ENCODE measurements at regions not wholly inside any gene's neighbourhood (a gene's known extent, or its start where the extent isn't known, plus 50 kb on each side); places are given as distances from the start of the nearest gene placed in this dataset.

GRCh38 chr6:9659848-9660247 is 755.0 kb downstream of the TFAP2A start:
- Histone ChIP-seq H3K4me3 (ENCODE audit: low read depth in 1 of 5, low read length in 5 of 5) (no peak overlapping the region), H3K36me3 (ENCODE audit: control insufficient read depth in 5 of 5, insufficient read depth in 5 of 5, low read length in 5 of 5) (no peaks in the 10 kb centered on the region), H3K27me3 (ENCODE audit: control insufficient read depth in 5 of 5, insufficient read depth in 4 of 5, low read length in 5 of 5) (no peaks in the 10 kb centered on the region), H3K9ac (ENCODE audit: low read length in 5 of 5) (no peak overlapping the region), H3K4me1 (ENCODE audit: control insufficient read depth in 5 of 5, insufficient read depth in 5 of 5, low read length in 5 of 5) (no peaks in the 10 kb centered on the region), H3K9me3 (ENCODE audit: control insufficient read depth in 5 of 5, low read length in 5 of 5) (no peaks in the 10 kb centered on the region), H3K27ac (ENCODE audit: low read depth, low read length) (no peak overlapping the region)

- Histone ChIP-seq H3K9ac (ENCODE audit: low read length in 5 of 5) (no peak overlapping the region), H3K27ac (ENCODE audit: low read depth, low read length) (no peak overlapping the region), H3K4me1 (ENCODE audit: control insufficient read depth in 5 of 5, insufficient read depth in 5 of 5, low read length in 5 of 5) (no peaks in the 10 kb centered on the region), H3K4me3 (ENCODE audit: low read depth in 1 of 5, low read length in 5 of 5) (no peak overlapping the region), H3K27me3 (ENCODE audit: control insufficient read depth in 5 of 5, insufficient read depth in 4 of 5, low read length in 5 of 5) (no peaks in the 10 kb centered on the region), H3K9me3 (ENCODE audit: control insufficient read depth in 5 of 5, low read length in 5 of 5) (no peaks in the 10 kb centered on the region), H3K36me3 (ENCODE audit: control insufficient read depth in 5 of 5, insufficient read depth in 5 of 5, low read length in 5 of 5) (no peaks in the 10 kb centered on the region)
These were observed 756.9 kb downstream of the TFAP2A start for GRCh38 chr6:9657994-9658393.

- Histone ChIP-seq H3K27me3 (ENCODE audit: control insufficient read depth in 5 of 5, insufficient read depth in 4 of 5, low read length in 5 of 5) (no peaks in the 10 kb centered on the region), H3K4me1 (ENCODE audit: control insufficient read depth in 5 of 5, insufficient read depth in 5 of 5, low read length in 5 of 5) (peaks cover 0 to 6% (median 4%) of the 10 kb centered on the region in 5 donors), H3K36me3 (ENCODE audit: control insufficient read depth in 5 of 5, insufficient read depth in 5 of 5, low read length in 5 of 5) (no peaks in the 10 kb centered on the region)
These were observed 767.3 kb downstream of the TFAP2A start for GRCh38 chr6:9647599-9647998.

GRCh38 chr6:9647071-9647445 is 767.8 kb downstream of the TFAP2A start:
- H3K27me3 ChIP-seq (ENCODE audit: control insufficient read depth in 5 of 5, insufficient read depth in 4 of 5, low read length in 5 of 5) = no peaks in the 10 kb centered on the region
- no peak overlapping the region for H3K4me3 ChIP-seq (ENCODE audit: low read depth in 1 of 5, low read length in 5 of 5)
- H3K9me3 ChIP-seq (ENCODE audit: control insufficient read depth in 5 of 5, low read length in 5 of 5) = no peaks in the 10 kb centered on the region
- no peak overlapping the region for H3K27ac ChIP-seq (ENCODE audit: low read depth, low read length)
- peaks cover 0 to 6% (median 4%) of the 10 kb centered on the region in 5 donors for H3K4me1 ChIP-seq (ENCODE audit: control insufficient read depth in 5 of 5, insufficient read depth in 5 of 5, low read length in 5 of 5)
- no peak overlapping the region for H3K9ac ChIP-seq (ENCODE audit: low read length in 5 of 5)
- no peaks in the 10 kb centered on the region for H3K36me3 ChIP-seq (ENCODE audit: control insufficient read depth in 5 of 5, insufficient read depth in 5 of 5, low read length in 5 of 5)

More at GRCh38 chr6:9647599-9647998, 767.3 kb downstream of the TFAP2A start:
- Histone ChIP-seq H3K9me3 (ENCODE audit: control insufficient read depth in 5 of 5, low read length in 5 of 5) (no peaks in the 10 kb centered on the region), H3K9ac (ENCODE audit: low read length in 5 of 5) (no peak overlapping the region), H3K27ac (ENCODE audit: low read depth, low read length) (no peak overlapping the region), H3K4me3 (ENCODE audit: low read depth in 1 of 5, low read length in 5 of 5) (no peak overlapping the region)

- Histone ChIP-seq H3K27me3 (ENCODE audit: control insufficient read depth in 5 of 5, insufficient read depth in 4 of 5, low read length in 5 of 5) (no peaks in the 10 kb centered on the region), H3K9ac (ENCODE audit: low read length in 5 of 5) (no peak overlapping the region), H3K4me1 (ENCODE audit: control insufficient read depth in 5 of 5, insufficient read depth in 5 of 5, low read length in 5 of 5) (peaks cover 0 to 6% (median 4%) of the 10 kb centered on the region in 5 donors), H3K36me3 (ENCODE audit: control insufficient read depth in 5 of 5, insufficient read depth in 5 of 5, low read length in 5 of 5) (no peaks in the 10 kb centered on the region), H3K9me3 (ENCODE audit: control insufficient read depth in 5 of 5, low read length in 5 of 5) (no peaks in the 10 kb centered on the region), H3K4me3 (ENCODE audit: low read depth in 1 of 5, low read length in 5 of 5) (no peak overlapping the region), H3K27ac (ENCODE audit: low read depth, low read length) (no peak overlapping the region)
These were observed 768.4 kb downstream of the TFAP2A start for GRCh38 chr6:9646342-9647070.

GRCh38 chr6:9638861-9639260 is 776.0 kb downstream of the TFAP2A start:
- no peak overlapping the region for H3K27ac ChIP-seq (ENCODE audit: low read depth, low read length)
- no peak overlapping the region for H3K9ac ChIP-seq (ENCODE audit: low read length in 5 of 5)

GRCh38 chr6:9634776-9635175 is 780.1 kb downstream of the TFAP2A start:
- no peak overlapping the region for H3K27ac ChIP-seq (ENCODE audit: low read depth, low read length)
- H3K9me3 ChIP-seq (ENCODE audit: control insufficient read depth in 5 of 5, low read length in 5 of 5) = peaks cover 0 to 5% (median 4%) of the 10 kb centered on the region in 5 donors
- H3K4me1 ChIP-seq (ENCODE audit: control insufficient read depth in 5 of 5, insufficient read depth in 5 of 5, low read length in 5 of 5) = no peaks in the 10 kb centered on the region
- no peaks in the 10 kb centered on the region for H3K27me3 ChIP-seq (ENCODE audit: control insufficient read depth in 5 of 5, insufficient read depth in 4 of 5, low read length in 5 of 5)
- H3K4me3 ChIP-seq (ENCODE audit: low read depth in 1 of 5, low read length in 5 of 5) = no peak overlapping the region
- no peaks in the 10 kb centered on the region for H3K36me3 ChIP-seq (ENCODE audit: control insufficient read depth in 5 of 5, insufficient read depth in 5 of 5, low read length in 5 of 5)
- H3K9ac ChIP-seq (ENCODE audit: low read length in 5 of 5) = no peak overlapping the region

More at GRCh38 chr6:9638861-9639260, 776.0 kb downstream of the TFAP2A start:
- H3K9me3 ChIP-seq (ENCODE audit: control insufficient read depth in 5 of 5, low read length in 5 of 5) = no peaks in the 10 kb centered on the region
- no peaks in the 10 kb centered on the region for H3K4me1 ChIP-seq (ENCODE audit: control insufficient read depth in 5 of 5, insufficient read depth in 5 of 5, low read length in 5 of 5)
- no peaks in the 10 kb centered on the region for H3K27me3 ChIP-seq (ENCODE audit: control insufficient read depth in 5 of 5, insufficient read depth in 4 of 5, low read length in 5 of 5)
- no peaks in the 10 kb centered on the region for H3K36me3 ChIP-seq (ENCODE audit: control insufficient read depth in 5 of 5, insufficient read depth in 5 of 5, low read length in 5 of 5)
- H3K4me3 ChIP-seq (ENCODE audit: low read depth in 1 of 5, low read length in 5 of 5) = no peak overlapping the region

- H3K4me1 ChIP-seq (ENCODE audit: control insufficient read depth in 5 of 5, insufficient read depth in 5 of 5, low read length in 5 of 5) = no peaks in the 10 kb centered on the region
- no peaks in the 10 kb centered on the region for H3K27me3 ChIP-seq (ENCODE audit: control insufficient read depth in 5 of 5, insufficient read depth in 4 of 5, low read length in 5 of 5)
- no peak overlapping the region for H3K9ac ChIP-seq (ENCODE audit: low read length in 5 of 5)
- no peaks in the 10 kb centered on the region for H3K36me3 ChIP-seq (ENCODE audit: control insufficient read depth in 5 of 5, insufficient read depth in 5 of 5, low read length in 5 of 5)
- H3K9me3 ChIP-seq (ENCODE audit: control insufficient read depth in 5 of 5, low read length in 5 of 5) = peaks cover 0 to 10% (median 4%) of the 10 kb centered on the region in 5 donors
- no peak overlapping the region for H3K27ac ChIP-seq (ENCODE audit: low read depth, low read length)
- no peak overlapping the region for H3K4me3 ChIP-seq (ENCODE audit: low read depth in 1 of 5, low read length in 5 of 5)
These were observed 782.8 kb downstream of the TFAP2A start for GRCh38 chr6:9632026-9632425.

GRCh38 chr6:9628819-9629218 is 786.1 kb downstream of the TFAP2A start:
- no peaks in the 10 kb centered on the region for H3K4me1 ChIP-seq (ENCODE audit: control insufficient read depth in 5 of 5, insufficient read depth in 5 of 5, low read length in 5 of 5)
- H3K9me3 ChIP-seq (ENCODE audit: control insufficient read depth in 5 of 5, low read length in 5 of 5) = peaks cover 0 to 10% (median 4%) of the 10 kb centered on the region in 5 donors
- H3K27ac ChIP-seq (ENCODE audit: low read depth, low read length) = no peak overlapping the region
- no peaks in the 10 kb centered on the region for H3K27me3 ChIP-seq (ENCODE audit: control insufficient read depth in 5 of 5, insufficient read depth in 4 of 5, low read length in 5 of 5)
- no peak overlapping the region for H3K9ac ChIP-seq (ENCODE audit: low read length in 5 of 5)
- no peaks in the 10 kb centered on the region for H3K36me3 ChIP-seq (ENCODE audit: control insufficient read depth in 5 of 5, insufficient read depth in 5 of 5, low read length in 5 of 5)
- H3K4me3 ChIP-seq (ENCODE audit: low read depth in 1 of 5, low read length in 5 of 5) = no peak overlapping the region

- no peaks in the 10 kb centered on the region for H3K4me1 ChIP-seq (ENCODE audit: control insufficient read depth in 5 of 5, insufficient read depth in 5 of 5, low read length in 5 of 5)
- H3K4me3 ChIP-seq (ENCODE audit: low read depth in 1 of 5, low read length in 5 of 5) = no peak overlapping the region
- no peaks in the 10 kb centered on the region for H3K36me3 ChIP-seq (ENCODE audit: control insufficient read depth in 5 of 5, insufficient read depth in 5 of 5, low read length in 5 of 5)
- H3K27me3 ChIP-seq (ENCODE audit: control insufficient read depth in 5 of 5, insufficient read depth in 4 of 5, low read length in 5 of 5) = no peaks in the 10 kb centered on the region
- H3K9me3 ChIP-seq (ENCODE audit: control insufficient read depth in 5 of 5, low read length in 5 of 5) = peaks cover 0 to 10% (median 4%) of the 10 kb centered on the region in 5 donors
- H3K9ac ChIP-seq (ENCODE audit: low read length in 5 of 5) = no peak overlapping the region
- H3K27ac ChIP-seq (ENCODE audit: low read depth, low read length) = no peak overlapping the region
These were observed 787.0 kb downstream of the TFAP2A start for GRCh38 chr6:9627916-9628315.

Data from subcutaneous abdominal adipose tissue (tissue), 5 donors.